Endothelial cell of umbilical vein (primary cell): ENCODE measurements at regions not wholly inside any gene's neighbourhood (a gene's known extent, or its start where the extent isn't known, plus 50 kb on each side); places are given as distances from the start of the nearest gene placed in this dataset.

Source experiments
- BruUV-seq: library from RNA; stranded (reverse); fragments of 400-500 nt; replicated peaks from 2 replicates; lab custom pipeline; 2021; lab: Mats Ljungman, UMichigan
- CTCF ChIA-PET: fragments of 300-600, 350-600 bp; sonication (Branson Sonifier 250); formaldehyde crosslinking; loops from one replicate; lab custom pipeline; 2021; ENCODE audit warnings: antibody characterized with exemption, inconsistent platforms; lab: Charles Lee
- POLR2A ChIA-PET: fragments of 300-600, 350-600 bp; sonication (Branson Sonifier 250); formaldehyde crosslinking; loops from one replicate; lab custom pipeline; 2021; ENCODE audit warnings: antibody characterized with exemption, inconsistent platforms; lab: Charles Lee
- DNase-seq: peaks from one replicate; pipeline ENCODE4 v3.0.0-alpha.2; 2011; ENCODE audit warnings: low read depth, low spot score
- FAIRE-seq: peaks from 2 replicates; lab custom pipeline; 2011; peaks lifted over from hg19 to GRCh38; lab: Jason Lieb, UNC
- H2AFZ ChIP-seq: 2 replicates; pipeline ENCODE4 v1.6.0; 2012; ENCODE audit warnings: low read depth, low read length, control low read depth, inconsistent platforms
- H3K27ac ChIP-seq: 2 replicates; pipeline ENCODE4 v1.5.1; 2011; ENCODE audit warnings: low read depth, mild to moderate bottlenecking, control low read depth, low read length, moderate library complexity; ENCODE audit not compliant: insufficient read depth
- H3K27me3 ChIP-seq, 2 experiments: 2 replicates each; pipeline versions ENCODE4 v1.6.0 to v1.6.1; 2011; ENCODE audit warnings: low read length in 2 of 2, mixed read lengths in 1 of 2; ENCODE audit not compliant: control insufficient read depth in 2 of 2, insufficient read depth in 2 of 2
- H3K36me3 ChIP-seq, 2 experiments: 2 replicates in 1 of 2; 3 replicates in 1 of 2; pipeline ENCODE4 v1.5.1; 2011; ENCODE audit warnings: low read length in 2 of 2, mild to moderate bottlenecking in 1 of 2, moderate library complexity in 1 of 2; ENCODE audit not compliant: control insufficient read depth in 2 of 2, insufficient read depth in 2 of 2; ENCODE audit errors: extremely low read depth in 1 of 2
- H3K4me1 ChIP-seq: 3 replicates; pipeline ENCODE4 v1.5.1; 2011; ENCODE audit warnings: mild to moderate bottlenecking, low read length; ENCODE audit not compliant: control insufficient read depth, insufficient read depth; ENCODE audit errors: extremely low read depth
- H3K4me2 ChIP-seq: 2 replicates; pipeline ENCODE4 v1.6.1; 2011; ENCODE audit warnings: low read length, control low read depth, mixed read lengths; ENCODE audit not compliant: insufficient read depth
- H3K4me3 ChIP-seq, 3 experiments: fragments of 200-600 bp in 1 of 3; sonication (generic), shearing (Covaris generic) in 1 of 3; replicated peaks in 1 of 3; 2 replicates each; pipeline ENCODE4 v1.5.1; 2011 to 2016; ENCODE audit warnings: control low read depth in 3 of 3, low read length in 3 of 3, mild to moderate bottlenecking in 2 of 3, inconsistent platforms in 1 of 3, low read depth in 1 of 3, moderate library complexity in 1 of 3; ENCODE audit not compliant: insufficient read depth in 1 of 3
- H3K79me2 ChIP-seq: 2 replicates; pipeline ENCODE4 v1.6.0; 2012; ENCODE audit warnings: low read length, inconsistent platforms; ENCODE audit not compliant: control insufficient read depth, insufficient read depth
- H3K9ac ChIP-seq: replicated peaks from 2 replicates; pipeline ENCODE3; 2011; ENCODE audit warnings: low read length, control low read depth; ENCODE audit not compliant: insufficient read depth; ENCODE audit errors: extremely low read depth
- H3K9me1 ChIP-seq: replicated peaks from 3 replicates; pipeline ENCODE4 v1.6.0; 2011; ENCODE audit warnings: mild to moderate bottlenecking, low read length; ENCODE audit not compliant: control insufficient read depth, insufficient read depth; ENCODE audit errors: extremely low read depth
- H3K9me3 ChIP-seq: replicated peaks from 2 replicates; pipeline ENCODE4 v1.5.1; 2012; ENCODE audit warnings: low read length, inconsistent platforms; ENCODE audit not compliant: control insufficient read depth, insufficient read depth
- H4K20me1 ChIP-seq: replicated peaks from 2 replicates; pipeline ENCODE3; 2011; ENCODE audit warnings: mild to moderate bottlenecking, low read length; ENCODE audit not compliant: control insufficient read depth, insufficient read depth; ENCODE audit errors: extremely low read depth
- CTCF ChIP-seq, 2 donors: IDR thresholded peaks; 1 replicate in 1 of 2; 2 replicates in 1 of 2; pipeline ENCODE4 v1.5.1; 2011; ENCODE audit warnings: low read length in 2 of 2, mild to moderate bottlenecking in 2 of 2, moderate library complexity in 2 of 2, control low read depth in 1 of 2, inconsistent platforms in 1 of 2, low read depth in 1 of 2; ENCODE audit not compliant: insufficient read depth in 1 of 2; ENCODE audit errors: extremely low read depth in 1 of 2
- EZH2 ChIP-seq: IDR thresholded peaks from 2 replicates; pipeline ENCODE4 v1.6.1; 2012; ENCODE audit warnings: borderline replicate concordance, low read depth, mild to moderate bottlenecking, moderate library complexity, low read length, inconsistent platforms; ENCODE audit not compliant: severe bottlenecking
- GATA2 ChIP-seq: IDR thresholded peaks from 2 replicates; pipeline ENCODE4 v1.7.0; 2011; ENCODE audit warnings: low read depth, mild to moderate bottlenecking, moderate library complexity, mixed read lengths, low read length; ENCODE audit not compliant: insufficient read length, insufficient read depth
- JUN ChIP-seq: IDR thresholded peaks from 2 replicates; pipeline ENCODE4 v1.6.1; 2011; ENCODE audit warnings: borderline replicate concordance, low read depth; ENCODE audit not compliant: insufficient read length, insufficient read depth
- MYC ChIP-seq: IDR thresholded peaks from one replicate; pipeline ENCODE4 v1.6.1; 2011; ENCODE audit warnings: mild to moderate bottlenecking, low read depth, low read length
- POLR2A ChIP-seq: IDR thresholded peaks from 2 replicates; pipeline ENCODE4 v1.6.1; 2012; ENCODE audit warnings: low read depth, mild to moderate bottlenecking, control low read depth, low read length
- dilution Hi-C: fragments of 300-500 bp; cut with MboI; formaldehyde crosslinking; loops from one replicate; pipeline ENCODE4 v1.15.0; 2019; ENCODE audit warnings: low sequenced_read_pairs; ENCODE audit not compliant: extremely low pct_ligation_motif_present
- intact Hi-C: fragments of 100-400 bp; cut with micrococcal nuclease; formaldehyde crosslinking; loops from one replicate; pipeline ENCODE4 v1.10.0; 2022
- TF ChIP-seq, protein P1 (sequence below): IDR thresholded peaks from 2 replicates; pipeline ENCODE4 v1.6.1; 2011; ENCODE audit not compliant: insufficient read depth, insufficient read length

DNA sequence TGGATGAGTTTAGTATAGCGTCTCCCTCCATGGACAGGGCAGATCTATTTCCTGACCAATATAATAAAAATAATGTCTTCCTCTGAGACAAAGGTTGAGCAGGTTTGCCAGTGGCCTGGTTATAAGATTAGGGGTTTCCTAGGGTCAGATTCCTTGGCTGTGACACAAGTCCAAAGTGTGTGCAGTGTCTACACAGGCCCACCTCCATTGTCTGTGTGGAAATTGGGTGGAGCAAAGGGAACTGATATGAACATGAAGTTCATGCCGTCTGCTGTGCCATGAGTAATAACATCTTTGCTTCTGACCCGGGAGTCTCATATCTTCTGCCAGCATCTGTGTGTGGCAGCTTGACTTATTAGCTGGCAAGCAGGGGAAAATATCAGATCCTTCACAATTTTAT, 187.7 kb upstream of the BOD1L1 start:
- dilution Hi-C loops, result no loop called here
- H3K4me3 ChIP-seq, result no peak overlapping the region
- DNase-seq (no peak), FAIRE-seq (no peak)
- H2AFZ ChIP-seq, result no peak overlapping the region
- no peaks in the 10 kb centered on the region for H3K9me1 ChIP-seq
- H3K9me3 ChIP-seq, result no peaks in the 10 kb centered on the region
- no peaks in the 10 kb centered on the region for H4K20me1 ChIP-seq
- H3K4me1 ChIP-seq, result no peaks in the 10 kb centered on the region
- H3K27ac ChIP-seq, result no peak overlapping the region
- H3K27me3 ChIP-seq, result no peaks in the 10 kb centered on the region
- H3K79me2 ChIP-seq, result no peaks in the 10 kb centered on the region
- no peak overlapping the region for H3K4me2 ChIP-seq
- ChIA-PET POLR2A (no interaction called here), CTCF (no interaction called here)
- intact Hi-C loops, result no loop called here
- H3K36me3 ChIP-seq, result no peaks in the 10 kb centered on the region
- no peak for TF ChIP-seq POLR2A
- no peak for TF ChIP-seq JUN
- TF ChIP-seq GATA2, result no peak
- TF ChIP-seq MYC, result no peak
- BruUV-seq, result no TSS peak
- H3K9ac ChIP-seq, result no peak overlapping the region

- dilution Hi-C loops, result no loop called here
- TF ChIP-seq MYC (no peak), POLR2A (no peak), CTCF (IDR thresholded peaks at IDR 0.05; ENCODE audit: extremely low read depth in 1 of 2, insufficient read depth in 1 of 2, low read depth in 1 of 2, low read length in 2 of 2) (no peak), GATA2 (no peak), EZH2 (no peak)
- TF ChIP-seq, protein P1, sequence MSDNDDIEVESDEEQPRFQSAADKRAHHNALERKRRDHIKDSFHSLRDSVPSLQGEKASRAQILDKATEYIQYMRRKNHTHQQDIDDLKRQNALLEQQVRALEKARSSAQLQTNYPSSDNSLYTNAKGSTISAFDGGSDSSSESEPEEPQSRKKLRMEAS, result no peak
- Histone ChIP-seq H3K36me3 (no peaks in the 10 kb centered on the region), H3K9me1 (no peaks in the 10 kb centered on the region), H3K9me3 (no peaks in the 10 kb centered on the region), H3K9ac (no peak overlapping the region), H3K27me3 (no peaks in the 10 kb centered on the region), H2AFZ (no peak overlapping the region), H4K20me1 (no peaks in the 10 kb centered on the region), H3K4me3 (no peak overlapping the region), H3K79me2 (no peaks in the 10 kb centered on the region), H3K4me2 (no peak overlapping the region), H3K4me1 (no peaks in the 10 kb centered on the region), H3K27ac (no peak overlapping the region)
- CTCF ChIA-PET, result no interaction called here
- POLR2A ChIA-PET, result no interaction called here
- FAIRE-seq (no peak), DNase-seq (no peak)
- intact Hi-C loops, result no loop called here
- no TSS peak for BruUV-seq
Measured at GRCh38 chr4:13816472-13816871, 188.9 kb upstream of the BOD1L1 start.
